ENCODE measurements at regions not wholly inside any gene's neighbourhood (a gene's known extent, or its start where the extent isn't known, plus 50 kb on each side); places are given as distances from the start of the nearest gene placed in this dataset.

- DNase-seq (ENCODE audit: unreplicated experiment): no peak
- Mint-ChIP-seq H3K4me1 (ENCODE audit: insufficient read depth, unreplicated experiment) (peaks cover 5% of the 10 kb centered on the region), H3K9me3 (ENCODE audit: unreplicated experiment) (peaks cover 6% of the 10 kb centered on the region), H3K27me3 (ENCODE audit: insufficient read depth, unreplicated experiment) (no peaks in the 10 kb centered on the region), H3K27ac (ENCODE audit: low read depth, unreplicated experiment) (no peak overlapping the region), H3K4me3 (ENCODE audit: unreplicated experiment) (no peak overlapping the region), H3K36me3 (ENCODE audit: insufficient read depth, unreplicated experiment) (no peaks in the 10 kb centered on the region)
- no peak for TF ChIP-seq CTCF (IDR thresholded peaks at IDR 0.05; ENCODE audit: unreplicated experiment)
- CTCF ChIA-PET: no interaction called here
- no TSS peak for BruUV-seq (replicated peaks)
- intact Hi-C loops (cut with micrococcal nuclease): no loop called here
- POLR2A ChIA-PET: no interaction called here
Observed at GRCh38 chr4:62914758-62915157, 1494.5 kb downstream of the TECRL start.

- no TSS peak for BruUV-seq (replicated peaks)
- Mint-ChIP-seq H3K9me3 (ENCODE audit: unreplicated experiment) (peaks cover 6% of the 10 kb centered on the region), H3K4me1 (ENCODE audit: insufficient read depth, unreplicated experiment) (peaks cover 5% of the 10 kb centered on the region), H3K36me3 (ENCODE audit: insufficient read depth, unreplicated experiment) (no peaks in the 10 kb centered on the region), H3K4me3 (ENCODE audit: unreplicated experiment) (no peak overlapping the region), H3K27me3 (ENCODE audit: insufficient read depth, unreplicated experiment) (no peaks in the 10 kb centered on the region), H3K27ac (ENCODE audit: low read depth, unreplicated experiment) (no peak overlapping the region)
- no peak for DNase-seq (ENCODE audit: unreplicated experiment)
- ChIA-PET CTCF (no interaction called here), POLR2A (no interaction called here)
- intact Hi-C loops (cut with micrococcal nuclease): no loop called here
- TF ChIP-seq CTCF (IDR thresholded peaks at IDR 0.05; ENCODE audit: unreplicated experiment): no peak
Observed at GRCh38 chr4:62913065-62913464, 1496.2 kb downstream of the TECRL start.

GRCh38 chr4:62912531-62912930 lies 1496.7 kb downstream of the TECRL start:
- peaks cover 6% of the 10 kb centered on the region for H3K9me3 Mint-ChIP-seq (ENCODE audit: unreplicated experiment)
- POLR2A ChIA-PET: no interaction called here
- peak; percentile 31 for DNase-seq (ENCODE audit: unreplicated experiment)
- intact Hi-C loops (cut with micrococcal nuclease): no loop called here
- H3K36me3 Mint-ChIP-seq (ENCODE audit: insufficient read depth, unreplicated experiment): no peaks in the 10 kb centered on the region
- H3K27ac Mint-ChIP-seq (ENCODE audit: low read depth, unreplicated experiment): no peak overlapping the region
- H3K4me1 Mint-ChIP-seq (ENCODE audit: insufficient read depth, unreplicated experiment): peaks cover 5% of the 10 kb centered on the region
- no peak for TF ChIP-seq CTCF (IDR thresholded peaks at IDR 0.05; ENCODE audit: unreplicated experiment)
- no TSS peak for BruUV-seq (replicated peaks)
- no peak overlapping the region for H3K4me3 Mint-ChIP-seq (ENCODE audit: unreplicated experiment)
- no peaks in the 10 kb centered on the region for H3K27me3 Mint-ChIP-seq (ENCODE audit: insufficient read depth, unreplicated experiment)
- CTCF ChIA-PET: no interaction called here

- POLR2A ChIA-PET: no interaction called here
- Mint-ChIP-seq H3K9me3 (ENCODE audit: unreplicated experiment) (peaks cover 6% of the 10 kb centered on the region), H3K27me3 (ENCODE audit: insufficient read depth, unreplicated experiment) (no peaks in the 10 kb centered on the region), H3K4me1 (ENCODE audit: insufficient read depth, unreplicated experiment) (no peaks in the 10 kb centered on the region), H3K4me3 (ENCODE audit: unreplicated experiment) (no peak overlapping the region), H3K27ac (ENCODE audit: low read depth, unreplicated experiment) (no peak overlapping the region), H3K36me3 (ENCODE audit: insufficient read depth, unreplicated experiment) (no peaks in the 10 kb centered on the region)
- CTCF ChIA-PET: no interaction called here
- DNase-seq (ENCODE audit: unreplicated experiment): no peak
- intact Hi-C loops (cut with micrococcal nuclease): no loop called here
- TF ChIP-seq CTCF (IDR thresholded peaks at IDR 0.05; ENCODE audit: unreplicated experiment): no peak
- BruUV-seq (replicated peaks): no TSS peak
Observed at GRCh38 chr4:62909238-62909637, 1500.0 kb downstream of the TECRL start.

Data from MCF 10A (cell line).